ENCODE measurements at regions not wholly inside any gene's neighbourhood (a gene's known extent, or its start where the extent isn't known, plus 50 kb on each side); places are given as distances from the start of the nearest gene placed in this dataset.

GRCh38 chr5:89840906-89841305 lies 568.6 kb downstream of the CETN3 start:
- Histone ChIP-seq H4K20me1 (ENCODE audit: insufficient read depth, low read length) (no peaks in the 10 kb centered on the region), H2AK5ac (ENCODE audit: low read depth, low read length) (no peak overlapping the region), H3K9me3 (ENCODE audit: control insufficient read depth, insufficient read depth, low read length) (peaks cover 2% of the 10 kb centered on the region; the same call in 1 of the 2 replicates), H3K79me1 (ENCODE audit: low read depth in 1 of 2, low read length in 2 of 2) (no peaks in the 10 kb centered on the region), H4K8ac (ENCODE audit: low read depth in 2 of 2, low read length in 2 of 2) (no peak overlapping the region), H3K27ac (ENCODE audit: insufficient read depth, low read length) (no peak overlapping the region), H3K18ac (ENCODE audit: low read depth, low read length) (no peak overlapping the region), H3K36me3 (ENCODE audit: control insufficient read depth, insufficient read depth, low read length) (no peaks in the 10 kb centered on the region), H3K9me1 (ENCODE audit: insufficient read depth, low read length) (no peaks in the 10 kb centered on the region), H3K9ac (ENCODE audit: low read depth, low read length) (no peak overlapping the region), H3K4ac (ENCODE audit: low read depth, low read length) (no peak overlapping the region), H3K27me3 (ENCODE audit: control insufficient read depth, insufficient read depth, low read length) (no peaks in the 10 kb centered on the region), H2AFZ (replicated peaks; ENCODE audit: low read length, poor library complexity) (no peak overlapping the region), H2AK9ac (replicated peaks; ENCODE audit: low read depth, low read length, poor library complexity) (no peak overlapping the region), H3K4me3 (ENCODE audit: insufficient read depth, low read depth, low read length) (no peak overlapping the region), H3K56ac (ENCODE audit: extremely low read depth, insufficient read depth, low read length) (no peak overlapping the region), H4K5ac (ENCODE audit: low read depth, low read length) (no peak overlapping the region), H3K4me1 (ENCODE audit: control insufficient read depth, insufficient read depth, low read length) (no peaks in the 10 kb centered on the region), H3K14ac (replicated peaks; ENCODE audit: low read depth, low read length) (no peak overlapping the region), H4K91ac (ENCODE audit: insufficient read depth, low read depth, low read length) (no peak overlapping the region), H2BK120ac (ENCODE audit: low read depth, low read length) (no peak overlapping the region), H2BK20ac (ENCODE audit: low read depth, low read length) (no peak overlapping the region), H3K23ac (ENCODE audit: low read depth, low read length) (no peak overlapping the region), H2BK15ac (ENCODE audit: low read depth, low read length) (no peak overlapping the region), H3K4me2 (ENCODE audit: low read depth, low read length) (no peak overlapping the region), H2BK5ac (ENCODE audit: low read depth, low read length, poor library complexity, severe bottlenecking) (no peak overlapping the region)
- ChIA-PET CTCF (no interaction called here), POLR2A (ENCODE audit: unreplicated experiment) (no interaction called here)
- intact Hi-C loops (cut with micrococcal nuclease), result no loop called here
- in situ Hi-C loops (cut with MboI; ENCODE audit: low sequenced_read_pairs), result no loop called here
- ATAC-seq (ENCODE audit: low read depth) (no peak), DNase-seq (no peak)
- no TSS peak for BruUV-seq (replicated peaks)
- no peak for TF ChIP-seq SMC3 (IDR thresholded peaks at IDR 0.05; ENCODE audit: low read depth, low read length)
- no peak for TF ChIP-seq MAFK (IDR thresholded peaks at IDR 0.05; ENCODE audit: low read depth, low read length)
- TF ChIP-seq RAD21 (IDR thresholded peaks at IDR 0.05; ENCODE audit: low read length), result no peak
- no peak for TF ChIP-seq NFE2L2 (IDR thresholded peaks at IDR 0.05; ENCODE audit: low read depth, low read length)
- no peak for TF ChIP-seq BHLHE40 (IDR thresholded peaks at IDR 0.05; ENCODE audit: low read depth, low read length)
- no peak for TF ChIP-seq RCOR1 (IDR thresholded peaks at IDR 0.05; ENCODE audit: insufficient replicate concordance, low read length)
- no peak for TF ChIP-seq USF2 (IDR thresholded peaks at IDR 0.05; ENCODE audit: low read depth, low read length)
- no peak for TF ChIP-seq MAZ (IDR thresholded peaks at IDR 0.05; ENCODE audit: borderline replicate concordance, low read depth, low read length)
- no peak for TF ChIP-seq CEBPB (IDR thresholded peaks at IDR 0.05; ENCODE audit: low read depth, low read length)
- no peak for TF ChIP-seq MXI1 (IDR thresholded peaks at IDR 0.05; ENCODE audit: borderline replicate concordance, low read depth, low read length)
- no peak for TF ChIP-seq POLR2A (IDR thresholded peaks at IDR 0.05; ENCODE audit: low read depth, low read length)
- no peak for TF ChIP-seq RFX5 (IDR thresholded peaks at IDR 0.05; ENCODE audit: low read depth, low read length)
- no peak for TF ChIP-seq CHD1 (IDR thresholded peaks at IDR 0.05; ENCODE audit: low read depth, low read length)
- no peak for TF ChIP-seq ELK1 (IDR thresholded peaks at IDR 0.05; ENCODE audit: borderline replicate concordance, low read depth, low read length)
- no peak for TF ChIP-seq CTCF (conservative IDR thresholded peaks at IDR 0.05; ENCODE audit: low read depth, low read length)
- TF ChIP-seq FOS (IDR thresholded peaks at IDR 0.05; ENCODE audit: low read depth, low read length), result no peak
- dilution Hi-C loops (cut with HindIII; ENCODE audit: low sequenced_read_pairs, unreplicated experiment), result no loop called here
